SH-SY5Y (cell line): ENCODE measurements at regions not wholly inside any gene's neighbourhood (a gene's known extent, or its start where the extent isn't known, plus 50 kb on each side); places are given as distances from the start of the nearest gene placed in this dataset.

Experiments used
- GATA2 ChIP-seq: IDR thresholded peaks from 2 replicates; pipeline ENCODE4 v1.6.1; 2011; ENCODE audit warnings: mild to moderate bottlenecking, low read depth, low read length
- GATA3 ChIP-seq: IDR thresholded peaks from 2 replicates; pipeline ENCODE4 v1.6.1; 2011; ENCODE audit warnings: low read depth, mild to moderate bottlenecking, low read length, moderate library complexity

- TF ChIP-seq GATA3 = no peak
- no peak for TF ChIP-seq GATA2
These were observed 558.9 kb downstream of the SH2D4B start for GRCh38 chr10:81096558-81096957.
